Muscle layer of duodenum (tissue), 2 donors: ENCODE measurements at regions not wholly inside any gene's neighbourhood (a gene's known extent, or its start where the extent isn't known, plus 50 kb on each side); places are given as distances from the start of the nearest gene placed in this dataset.

Source experiments
- H3K27ac ChIP-seq: one replicate; pipeline ENCODE4 v1.7.0; 2013; ENCODE audit warnings: mild to moderate bottlenecking, low read length
- H3K27me3 ChIP-seq: one replicate; pipeline ENCODE4 v1.7.0; 2013; ENCODE audit warnings: low read depth, mild to moderate bottlenecking, control low read depth, low read length
- H3K36me3 ChIP-seq, 2 donors: one replicate each; pipeline ENCODE4 v1.7.0; 2013; ENCODE audit warnings: low read length in 2 of 2, control low read depth in 1 of 2, mild to moderate bottlenecking in 1 of 2; ENCODE audit not compliant: insufficient read depth in 2 of 2, control insufficient read depth in 1 of 2
- H3K4me1 ChIP-seq, 2 donors: one replicate each; pipeline ENCODE4 v1.7.0; 2013; ENCODE audit warnings: low read length in 2 of 2, mild to moderate bottlenecking in 2 of 2, control low read depth in 1 of 2, moderate library complexity in 1 of 2; ENCODE audit not compliant: insufficient read depth in 2 of 2, control insufficient read depth in 1 of 2
- H3K4me3 ChIP-seq, 2 donors: one replicate each; pipeline ENCODE4 v1.7.0; 2013; ENCODE audit warnings: low read length in 2 of 2, low read depth in 1 of 2, mild to moderate bottlenecking in 1 of 2
- H3K9me3 ChIP-seq, 2 donors: one replicate each; pipeline ENCODE4 v1.7.0; 2013; ENCODE audit warnings: low read length in 2 of 2, control low read depth in 1 of 2, mild to moderate bottlenecking in 1 of 2; ENCODE audit not compliant: control insufficient read depth in 1 of 2
- donor health status: healthy.

- Histone ChIP-seq H3K36me3 (no peaks in the 10 kb centered on the region), H3K27ac (no peak overlapping the region), H3K4me1 (no peaks in the 10 kb centered on the region), H3K9me3 (no peaks in the 10 kb centered on the region), H3K27me3 (no peaks in the 10 kb centered on the region), H3K4me3 (no peak overlapping the region)
Measured at GRCh38 chr11:115561116-115561515, 56.9 kb upstream of the CADM1 start.

GRCh38 chr11:115558635-115559034, 54.4 kb upstream of the CADM1 start:
- no peaks in the 10 kb centered on the region for H3K4me1 ChIP-seq
- no peak overlapping the region for H3K27ac ChIP-seq
- no peak overlapping the region for H3K4me3 ChIP-seq
- no peaks in the 10 kb centered on the region for H3K9me3 ChIP-seq
- H3K27me3 ChIP-seq = no peaks in the 10 kb centered on the region
- H3K36me3 ChIP-seq = no peaks in the 10 kb centered on the region

- Histone ChIP-seq H3K27ac (no peak overlapping the region), H3K4me1 (no peaks in the 10 kb centered on the region), H3K27me3 (no peaks in the 10 kb centered on the region), H3K4me3 (no peak overlapping the region), H3K9me3 (no peaks in the 10 kb centered on the region), H3K36me3 (no peaks in the 10 kb centered on the region)
Measured at GRCh38 chr11:115557681-115558080, 53.5 kb upstream of the CADM1 start.

DNA sequence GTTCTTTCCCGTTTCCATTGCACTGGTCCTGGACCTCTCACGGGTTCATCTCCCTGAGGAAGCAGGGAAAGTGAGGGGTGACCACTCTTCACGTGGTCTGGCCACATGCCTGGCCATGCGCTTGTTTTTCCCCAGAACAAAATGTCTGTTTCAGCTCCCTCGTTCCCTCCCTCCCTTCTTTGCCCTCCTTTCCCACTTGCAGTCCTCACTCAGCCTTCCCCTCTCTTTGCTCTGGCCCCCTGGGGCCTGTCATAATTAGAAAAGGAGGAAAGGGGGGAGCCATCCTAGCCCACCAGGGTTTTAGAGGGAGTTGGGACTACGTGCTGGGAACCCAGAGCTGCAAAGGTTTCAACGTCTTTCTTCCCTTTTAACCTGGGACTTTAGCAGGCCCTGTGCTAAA, 52.8 kb upstream of the CADM1 start:
- Histone ChIP-seq H3K27ac (no peak overlapping the region), H3K9me3 (no peaks in the 10 kb centered on the region), H3K4me3 (no peak overlapping the region), H3K4me1 (no peaks in the 10 kb centered on the region), H3K27me3 (no peaks in the 10 kb centered on the region), H3K36me3 (no peaks in the 10 kb centered on the region)

GRCh38 chr11:115555336-115556090, 51.3 kb upstream of the CADM1 start:
- Histone ChIP-seq H3K4me1 (no peaks in the 10 kb centered on the region), H3K9me3 (no peaks in the 10 kb centered on the region), H3K27me3 (no peaks in the 10 kb centered on the region), H3K27ac (no peak overlapping the region), H3K36me3 (no peaks in the 10 kb centered on the region), H3K4me3 (no peak overlapping the region)
